ENCODE measurements at regions not wholly inside any gene's neighbourhood (a gene's known extent, or its start where the extent isn't known, plus 50 kb on each side); places are given as distances from the start of the nearest gene placed in this dataset.

DNA sequence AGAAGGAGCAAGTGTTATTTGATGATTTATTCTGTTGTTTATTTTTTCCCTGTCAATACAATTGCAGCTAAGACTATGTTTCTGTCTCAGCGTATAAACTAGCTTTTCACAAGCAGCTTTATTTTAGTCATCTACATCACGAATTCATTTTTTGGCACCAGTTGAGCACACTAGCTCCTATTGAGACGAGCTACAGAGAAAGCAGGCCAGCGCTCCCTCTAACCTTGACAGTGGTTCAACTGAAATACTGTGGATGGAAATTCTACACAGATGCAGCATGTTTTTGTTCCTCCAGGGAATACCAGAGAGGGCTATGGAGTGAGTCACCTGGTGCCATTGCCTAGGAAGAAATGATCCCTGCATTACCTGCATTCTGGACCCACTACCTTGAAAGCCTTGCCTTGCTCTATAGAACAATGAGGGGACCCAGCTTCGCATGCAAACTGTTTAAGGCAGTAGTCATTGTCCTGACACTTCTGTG is 108.2 kb upstream of the ARHGAP42 start:
- in situ Hi-C loops (cut with HindIII; ENCODE audit: low pct_unique_long_range_greater_than_20kb, low sequenced_read_pairs) = no loop called here
- Histone ChIP-seq H3K27ac (ENCODE audit: low read length) (no peak overlapping the region), H3K4me1 (ENCODE audit: control insufficient read depth, insufficient read depth, low read length) (no peaks in the 10 kb centered on the region), H3K4me3 (ENCODE audit: low read depth in 2 of 2, low read length in 2 of 2) (no peak overlapping the region), H3K36me3 (ENCODE audit: control insufficient read depth, insufficient read depth, low read length) (no peaks in the 10 kb centered on the region), H3K9me3 (ENCODE audit: control insufficient read depth, insufficient read depth, low read depth, low read length) (no peaks in the 10 kb centered on the region), H3K27me3 (ENCODE audit: control insufficient read depth, insufficient read depth, low read length) (no peaks in the 10 kb centered on the region)
- ATAC-seq (0 out of 2 replicates have a peak, but pooled peaks have one; percentile 30), DNase-seq (ENCODE audit: low read depth, low spot score) (no peak)
- POLR2A ChIA-PET = no interaction called here
- TF ChIP-seq SIN3A (IDR thresholded peaks at IDR 0.05; ENCODE audit: borderline replicate concordance, insufficient read depth, low read depth, low read length) = no peak
- no peak for TF ChIP-seq POLR2AphosphoS5 (IDR thresholded peaks at IDR 0.05; ENCODE audit: low read depth, low read length)
- no TSS peak for BruUV-seq (replicated peaks)
- intact Hi-C loops (cut with micrococcal nuclease; ENCODE audit: unreplicated experiment) = loop anchor here (10.0 kb wide), 1 partner anchor 824 kb away; no protein-coding TSS in a partner anchor
- CTCF ChIA-PET = no interaction called here

DNA sequence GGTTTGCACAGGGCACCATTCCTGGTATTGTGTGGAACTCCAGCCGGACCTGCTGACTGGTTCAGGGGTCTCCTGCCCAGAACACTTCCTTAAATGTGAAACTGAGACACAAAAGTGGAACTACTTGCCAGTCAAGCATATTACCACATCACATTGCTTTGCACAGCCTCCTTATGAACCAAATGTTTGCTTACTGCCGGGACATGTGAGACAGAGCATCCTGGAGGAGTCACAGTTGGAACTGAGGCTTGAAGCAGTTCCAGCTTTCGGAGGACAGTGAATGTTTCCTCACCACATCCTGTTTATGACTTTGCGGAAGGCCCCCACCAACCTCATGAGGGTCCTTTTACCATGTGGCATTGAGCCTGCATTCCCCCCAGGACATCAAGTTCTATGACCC is 105.8 kb upstream of the ARHGAP42 start:
- no peak for TF ChIP-seq POLR2AphosphoS5 (IDR thresholded peaks at IDR 0.05; ENCODE audit: low read depth, low read length)
- TF ChIP-seq SIN3A (IDR thresholded peaks at IDR 0.05; ENCODE audit: borderline replicate concordance, insufficient read depth, low read depth, low read length) = no peak
- TF ChIP-seq, protein P1, sequence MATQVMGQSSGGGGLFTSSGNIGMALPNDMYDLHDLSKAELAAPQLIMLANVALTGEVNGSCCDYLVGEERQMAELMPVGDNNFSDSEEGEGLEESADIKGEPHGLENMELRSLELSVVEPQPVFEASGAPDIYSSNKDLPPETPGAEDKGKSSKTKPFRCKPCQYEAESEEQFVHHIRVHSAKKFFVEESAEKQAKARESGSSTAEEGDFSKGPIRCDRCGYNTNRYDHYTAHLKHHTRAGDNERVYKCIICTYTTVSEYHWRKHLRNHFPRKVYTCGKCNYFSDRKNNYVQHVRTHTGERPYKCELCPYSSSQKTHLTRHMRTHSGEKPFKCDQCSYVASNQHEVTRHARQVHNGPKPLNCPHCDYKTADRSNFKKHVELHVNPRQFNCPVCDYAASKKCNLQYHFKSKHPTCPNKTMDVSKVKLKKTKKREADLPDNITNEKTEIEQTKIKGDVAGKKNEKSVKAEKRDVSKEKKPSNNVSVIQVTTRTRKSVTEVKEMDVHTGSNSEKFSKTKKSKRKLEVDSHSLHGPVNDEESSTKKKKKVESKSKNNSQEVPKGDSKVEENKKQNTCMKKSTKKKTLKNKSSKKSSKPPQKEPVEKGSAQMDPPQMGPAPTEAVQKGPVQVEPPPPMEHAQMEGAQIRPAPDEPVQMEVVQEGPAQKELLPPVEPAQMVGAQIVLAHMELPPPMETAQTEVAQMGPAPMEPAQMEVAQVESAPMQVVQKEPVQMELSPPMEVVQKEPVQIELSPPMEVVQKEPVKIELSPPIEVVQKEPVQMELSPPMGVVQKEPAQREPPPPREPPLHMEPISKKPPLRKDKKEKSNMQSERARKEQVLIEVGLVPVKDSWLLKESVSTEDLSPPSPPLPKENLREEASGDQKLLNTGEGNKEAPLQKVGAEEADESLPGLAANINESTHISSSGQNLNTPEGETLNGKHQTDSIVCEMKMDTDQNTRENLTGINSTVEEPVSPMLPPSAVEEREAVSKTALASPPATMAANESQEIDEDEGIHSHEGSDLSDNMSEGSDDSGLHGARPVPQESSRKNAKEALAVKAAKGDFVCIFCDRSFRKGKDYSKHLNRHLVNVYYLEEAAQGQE (IDR thresholded peaks at IDR 0.05; ENCODE audit: insufficient read depth in 1 of 2, low read depth in 2 of 2, low read length in 1 of 2) = no peak
- TF ChIP-seq, protein P2, sequence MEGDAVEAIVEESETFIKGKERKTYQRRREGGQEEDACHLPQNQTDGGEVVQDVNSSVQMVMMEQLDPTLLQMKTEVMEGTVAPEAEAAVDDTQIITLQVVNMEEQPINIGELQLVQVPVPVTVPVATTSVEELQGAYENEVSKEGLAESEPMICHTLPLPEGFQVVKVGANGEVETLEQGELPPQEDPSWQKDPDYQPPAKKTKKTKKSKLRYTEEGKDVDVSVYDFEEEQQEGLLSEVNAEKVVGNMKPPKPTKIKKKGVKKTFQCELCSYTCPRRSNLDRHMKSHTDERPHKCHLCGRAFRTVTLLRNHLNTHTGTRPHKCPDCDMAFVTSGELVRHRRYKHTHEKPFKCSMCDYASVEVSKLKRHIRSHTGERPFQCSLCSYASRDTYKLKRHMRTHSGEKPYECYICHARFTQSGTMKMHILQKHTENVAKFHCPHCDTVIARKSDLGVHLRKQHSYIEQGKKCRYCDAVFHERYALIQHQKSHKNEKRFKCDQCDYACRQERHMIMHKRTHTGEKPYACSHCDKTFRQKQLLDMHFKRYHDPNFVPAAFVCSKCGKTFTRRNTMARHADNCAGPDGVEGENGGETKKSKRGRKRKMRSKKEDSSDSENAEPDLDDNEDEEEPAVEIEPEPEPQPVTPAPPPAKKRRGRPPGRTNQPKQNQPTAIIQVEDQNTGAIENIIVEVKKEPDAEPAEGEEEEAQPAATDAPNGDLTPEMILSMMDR (IDR thresholded peaks at IDR 0.05) = no peak
- no peak for TF ChIP-seq TCF7L2 (IDR thresholded peaks at IDR 0.05; ENCODE audit: low read depth, low read length)
- no peaks in the 10 kb centered on the region for H3K4me1 ChIP-seq (ENCODE audit: control insufficient read depth, insufficient read depth, low read length)
- no TSS peak for BruUV-seq (replicated peaks)

DNA sequence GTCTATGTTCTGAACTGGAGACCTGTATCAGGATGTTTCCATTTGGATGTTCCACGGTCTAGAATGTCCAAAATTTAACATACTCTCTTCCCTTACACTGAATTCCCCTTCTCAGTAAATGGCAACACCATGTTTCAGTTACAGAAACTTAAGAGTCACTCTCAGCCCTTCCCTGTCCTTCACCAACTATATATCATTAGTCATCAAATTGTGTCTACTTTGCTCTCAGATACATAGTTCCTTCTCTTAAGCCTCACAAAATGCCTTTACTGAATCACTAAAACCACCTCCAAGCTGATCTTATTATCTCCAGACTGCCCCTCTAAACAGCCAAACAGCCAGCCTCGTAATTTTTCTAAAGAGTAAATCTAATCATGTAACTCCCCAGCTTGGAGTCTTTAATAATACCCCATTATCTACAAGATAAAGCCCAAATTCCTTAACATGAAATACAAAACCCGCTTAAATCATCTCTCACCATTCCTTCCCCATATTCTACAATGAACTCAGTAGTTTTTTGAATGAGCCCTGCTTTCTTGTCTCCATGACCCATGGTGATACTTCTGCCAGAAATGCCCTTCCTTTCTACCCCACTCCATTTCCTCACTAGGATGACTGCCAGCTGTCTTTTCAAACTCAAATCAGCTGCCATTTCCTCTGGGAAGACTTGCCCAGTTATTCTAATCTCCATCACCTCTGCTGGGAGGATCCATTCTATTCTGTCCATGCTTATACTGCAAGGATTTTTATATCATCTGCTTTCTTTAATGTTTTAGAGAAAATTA is 102.7 kb upstream of the ARHGAP42 start:
- Histone ChIP-seq H3K27me3 (ENCODE audit: control insufficient read depth, insufficient read depth, low read length) (peaks cover 5% of the 10 kb centered on the region; the same call in 1 of the 2 replicates), H3K9me3 (ENCODE audit: control insufficient read depth, insufficient read depth, low read depth, low read length) (no peaks in the 10 kb centered on the region), H3K4me1 (ENCODE audit: control insufficient read depth, insufficient read depth, low read length) (no peaks in the 10 kb centered on the region), H3K27ac (ENCODE audit: low read length) (no peak overlapping the region), H3K4me3 (ENCODE audit: low read depth in 2 of 2, low read length in 2 of 2) (no peak overlapping the region), H3K36me3 (ENCODE audit: control insufficient read depth, insufficient read depth, low read length) (no peaks in the 10 kb centered on the region)
- in situ Hi-C loops (cut with HindIII; ENCODE audit: low pct_unique_long_range_greater_than_20kb, low sequenced_read_pairs) (no loop called here), intact Hi-C loops (cut with micrococcal nuclease; ENCODE audit: unreplicated experiment) (no loop called here)
- ChIA-PET POLR2A (no interaction called here), CTCF (no interaction called here)
- DNase-seq (ENCODE audit: low read depth, low spot score) (no peak), ATAC-seq (no peak)
- TF ChIP-seq, protein P1 (IDR thresholded peaks at IDR 0.05; ENCODE audit: insufficient read depth in 1 of 2, low read depth in 2 of 2, low read length in 1 of 2) = no peak
- no peak for TF ChIP-seq TCF7L2 (IDR thresholded peaks at IDR 0.05; ENCODE audit: low read depth, low read length)
- TF ChIP-seq, protein P2 (IDR thresholded peaks at IDR 0.05) = no peak
- BruUV-seq (replicated peaks) = no TSS peak

More for the DNA sequence above, 105.8 kb upstream of the ARHGAP42 start:
- no peak overlapping the region for H3K4me3 ChIP-seq (ENCODE audit: low read depth in 2 of 2, low read length in 2 of 2)
- intact Hi-C loops (cut with micrococcal nuclease; ENCODE audit: unreplicated experiment) = no loop called here
- no peaks in the 10 kb centered on the region for H3K9me3 ChIP-seq (ENCODE audit: control insufficient read depth, insufficient read depth, low read depth, low read length)
- ChIA-PET POLR2A (no interaction called here), CTCF (no interaction called here)
- no peaks in the 10 kb centered on the region for H3K27me3 ChIP-seq (ENCODE audit: control insufficient read depth, insufficient read depth, low read length)
- DNase-seq (ENCODE audit: low read depth, low spot score) (no peak), ATAC-seq (no peak)
- no peaks in the 10 kb centered on the region for H3K36me3 ChIP-seq (ENCODE audit: control insufficient read depth, insufficient read depth, low read length)
- no peak overlapping the region for H3K27ac ChIP-seq (ENCODE audit: low read length)
- in situ Hi-C loops (cut with HindIII; ENCODE audit: low pct_unique_long_range_greater_than_20kb, low sequenced_read_pairs) = no loop called here

Measured in Panc1 (cell line).